Left lung (tissue), 4 donors: ENCODE measurements at regions not wholly inside any gene's neighbourhood (a gene's known extent, or its start where the extent isn't known, plus 50 kb on each side); places are given as distances from the start of the nearest gene placed in this dataset.

Source experiments
- ATAC-seq: fragments of 200-7000 bp; cut with Tn5 transposase; one replicate; pipeline ENCODE4 v1.9.1; 2020; ENCODE audit warnings: moderate library complexity
- DNase-seq, 4 donors: peaks; one replicate each; pipeline ENCODE4 v3.0.0-alpha.2; 2013 to 2020
- H3K27ac ChIP-seq, 2 donors: fragments of 200-600 bp; sonication (generic) in 1 of 2; one replicate each; pipeline versions ENCODE4 v1.5.0 to v1.8.0; 2020 to 2021
- H3K27me3 ChIP-seq, 2 donors: fragments of 200-600 bp; sonication (generic) in 1 of 2; one replicate each; pipeline versions ENCODE4 v1.5.0 to v1.8.0; 2020 to 2021
- H3K36me3 ChIP-seq, 2 donors: fragments of 200-600 bp; sonication (generic) in 1 of 2; one replicate each; pipeline versions ENCODE4 v1.5.0 to v1.8.0; 2020 to 2021
- H3K4me1 ChIP-seq, 2 donors: fragments of 200-600 bp; one replicate each; pipeline ENCODE4 v1.8.0; 2021
- H3K4me3 ChIP-seq, 2 donors: fragments of 200-600 bp; sonication (generic) in 1 of 2; one replicate each; pipeline versions ENCODE4 v1.5.0 to v1.8.0; 2020 to 2021; ENCODE audit warnings: mild to moderate bottlenecking in 1 of 2
- H3K9me3 ChIP-seq, 2 donors: fragments of 200-600 bp; sonication (generic) in 1 of 2; one replicate each; pipeline versions ENCODE4 v1.5.0 to v1.8.0; 2020 to 2021
- CTCF ChIP-seq, 2 donors: fragments of 200-600 bp; sonication (generic) in 1 of 2; IDR thresholded peaks; one replicate each; pipeline versions ENCODE4 v1.5.0 to v1.8.0; 2021; ENCODE audit warnings: antibody characterized with exemption in 2 of 2
- intact Hi-C, 2 donors: fragments of 100-400 bp; cut with DNase I; formaldehyde crosslinking; loops; one replicate each; pipeline versions ENCODE4 v1.11.2 to v1.14.2; 2022
- donor health status: DM: no; HTN: yes; CAD: no.
- donor health status: DM: no; HTN: no; CAD: no.

- Histone ChIP-seq H3K4me3 (no peak overlapping the region), H3K36me3 (no peaks in the 10 kb centered on the region), H3K27me3 (no peaks in the 10 kb centered on the region), H3K27ac (no peak overlapping the region), H3K4me1 (no peaks in the 10 kb centered on the region), H3K9me3 (no peaks in the 10 kb centered on the region)
- ATAC-seq = no peak
- DNase-seq = no peak
- intact Hi-C loops = no loop called here
- TF ChIP-seq CTCF (IDR thresholded peaks at IDR 0.05) = no peak
Measured at GRCh38 chr6:66403966-66404365, 696.9 kb upstream of the EYS start.

GRCh38 chr6:66402873-66403272 lies 695.8 kb upstream of the EYS start:
- no peak for TF ChIP-seq CTCF (IDR thresholded peaks at IDR 0.05)
- no peaks in the 10 kb centered on the region for H3K4me1 ChIP-seq
- intact Hi-C loops = no loop called here
- H3K9me3 ChIP-seq = no peaks in the 10 kb centered on the region
- DNase-seq (no peak), ATAC-seq (no peak)
- no peak overlapping the region for H3K27ac ChIP-seq
- H3K27me3 ChIP-seq = no peaks in the 10 kb centered on the region
- H3K4me3 ChIP-seq = no peak overlapping the region
- H3K36me3 ChIP-seq = no peaks in the 10 kb centered on the region

GRCh38 chr6:66396549-66396948 lies 689.5 kb upstream of the EYS start:
- Histone ChIP-seq H3K9me3 (no peaks in the 10 kb centered on the region), H3K4me3 (no peak overlapping the region), H3K36me3 (no peaks in the 10 kb centered on the region), H3K27me3 (no peaks in the 10 kb centered on the region), H3K4me1 (no peaks in the 10 kb centered on the region), H3K27ac (no peak overlapping the region)
- TF ChIP-seq CTCF (IDR thresholded peaks at IDR 0.05) = no peak
- intact Hi-C loops = no loop called here
- DNase-seq (peak in 1 of 4 donors; percentile 47), ATAC-seq (peak; percentile 59)

GRCh38 chr6:66396145-66396544 lies 689.1 kb upstream of the EYS start:
- Histone ChIP-seq H3K4me1 (no peaks in the 10 kb centered on the region), H3K36me3 (no peaks in the 10 kb centered on the region), H3K27me3 (no peaks in the 10 kb centered on the region), H3K27ac (no peak overlapping the region), H3K4me3 (no peak overlapping the region), H3K9me3 (no peaks in the 10 kb centered on the region)
- DNase-seq = peak in 1 of 4 donors; percentile 40
- no peak for ATAC-seq
- no peak for TF ChIP-seq CTCF (IDR thresholded peaks at IDR 0.05)
- intact Hi-C loops = no loop called here

- Histone ChIP-seq H3K4me3 (no peak overlapping the region), H3K27ac (no peak overlapping the region), H3K27me3 (no peaks in the 10 kb centered on the region), H3K4me1 (no peaks in the 10 kb centered on the region), H3K9me3 (no peaks in the 10 kb centered on the region), H3K36me3 (no peaks in the 10 kb centered on the region)
- TF ChIP-seq CTCF (IDR thresholded peaks at IDR 0.05) = no peak
- ATAC-seq (no peak), DNase-seq (no peak)
- intact Hi-C loops = no loop called here
Measured at GRCh38 chr6:66390393-66390792, 683.4 kb upstream of the EYS start.
